Right cardiac atrium (tissue), 5 donors: ENCODE measurements at regions not wholly inside any gene's neighbourhood (a gene's known extent, or its start where the extent isn't known, plus 50 kb on each side); places are given as distances from the start of the nearest gene placed in this dataset.

Source experiments
- ATAC-seq, 2 donors: fragments of 200-7000 bp; cut with Tn5 transposase; one replicate each; pipeline versions ENCODE4 v1.8.0 to v1.9.1; 2020; ENCODE audit warnings: moderate library complexity in 2 of 2, mild to moderate bottlenecking in 1 of 2
- DNase-seq, 3 donors: peaks; one replicate each; pipeline ENCODE4 v3.0.0-alpha.2; 2020
- H3K27ac ChIP-seq: one replicate; pipeline ENCODE4 v1.5.1; 2013; ENCODE audit warnings: mild to moderate bottlenecking, low read length, control low read depth, moderate library complexity
- H3K27me3 ChIP-seq: one replicate; pipeline ENCODE4 v1.6.1; 2013; ENCODE audit not compliant: control insufficient read depth, insufficient read depth
- H3K4me1 ChIP-seq: one replicate; pipeline ENCODE4 v1.6.1; 2013; ENCODE audit warnings: low read length; ENCODE audit not compliant: control insufficient read depth, insufficient read depth
- H3K4me3 ChIP-seq: one replicate; pipeline ENCODE4 v1.5.1; 2013; ENCODE audit warnings: low read length, control low read depth
- H3K9me3 ChIP-seq: one replicate; pipeline ENCODE4 v1.6.1; 2013; ENCODE audit warnings: low read length; ENCODE audit not compliant: control insufficient read depth
- WGBS: extraction: QIAGEN DNeasy Blood & Tissue Kit; methylation state at CpG from one replicate; pipeline ENCODE4 v1.1.7; 2013; 5-methylcytosine and 5-hydroxymethylcytosine counted together
- intact Hi-C, 4 donors: fragments of 100-400 bp; cut with DNase I; formaldehyde crosslinking; loops; one replicate each; pipeline versions ENCODE4 v1.11.0 to v1.14.0; 2022 to 2023
- donor health status: healthy with polysubstance abuse.
- donor health status: DM: no; HTN: yes; CAD: no.
- donor health status: DM: no; HTN: no; CAD: no.
- donor health status: DM: no; HTN: yes; CAD: no; lungs with severe emphysema.
- donor health status: DM: yes; HTN: yes; CAD: no.

DNA sequence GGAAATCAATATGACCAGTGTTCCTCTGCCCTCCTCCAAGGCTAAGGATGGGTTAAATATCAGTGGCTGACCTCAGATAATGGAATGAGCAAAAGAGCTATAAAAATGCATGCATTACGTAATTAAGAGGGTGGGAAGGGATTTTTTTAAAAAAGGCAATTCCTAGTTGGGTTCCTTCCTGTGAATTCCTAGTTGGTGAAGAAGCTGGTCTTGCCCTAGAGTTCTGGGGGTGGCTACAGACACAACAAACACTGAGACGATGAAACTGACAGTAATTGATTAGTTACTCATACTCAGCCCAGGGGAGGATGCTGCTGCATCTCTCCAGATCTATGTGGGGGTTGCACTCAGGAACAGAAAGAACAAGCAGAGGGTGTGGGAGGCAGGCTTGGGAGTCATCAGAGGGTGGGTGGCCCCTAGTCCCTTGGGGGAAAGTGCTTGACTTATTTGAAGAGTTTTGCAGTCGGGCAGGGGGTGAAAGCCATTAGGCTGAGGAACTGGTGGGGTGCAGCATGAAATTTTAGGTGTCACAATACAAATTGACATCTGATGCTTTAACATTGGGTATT lies 662.0 kb upstream of the FRG1 start:
- H3K9me3 ChIP-seq = no peaks in the 10 kb centered on the region
- 24% methylated on average over 3 of the region's 3 CpGs for WGBS
- no peak overlapping the region for H3K27ac ChIP-seq
- no peaks in the 10 kb centered on the region for H3K4me1 ChIP-seq
- H3K27me3 ChIP-seq = no peaks in the 10 kb centered on the region
- ATAC-seq = no peak
- intact Hi-C loops = no loop called here
- no peak overlapping the region for H3K4me3 ChIP-seq
- no peak for DNase-seq

DNA sequence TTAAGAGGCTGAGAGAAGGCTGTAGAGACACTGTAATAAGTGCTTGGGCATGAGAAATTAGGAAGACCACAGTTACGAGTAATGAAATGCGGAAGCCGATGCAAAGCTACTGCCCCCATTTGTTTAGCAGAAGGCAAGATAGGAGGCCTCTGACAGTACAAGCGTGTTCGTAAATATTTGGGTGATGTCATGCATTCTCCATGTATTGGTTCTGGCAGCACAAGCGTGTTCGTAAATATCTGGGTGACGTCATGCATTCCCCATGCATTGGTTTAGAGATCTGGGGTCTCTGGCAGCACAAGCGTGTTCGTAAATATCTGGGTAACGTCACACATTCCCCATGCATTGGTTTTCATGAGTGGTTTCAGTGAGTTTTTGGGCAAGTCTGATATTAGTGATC lies 661.5 kb upstream of the FRG1 start:
- Histone ChIP-seq H3K27ac (no peak overlapping the region), H3K9me3 (no peaks in the 10 kb centered on the region), H3K4me3 (no peak overlapping the region), H3K4me1 (no peaks in the 10 kb centered on the region), H3K27me3 (no peaks in the 10 kb centered on the region)
- no peak for ATAC-seq
- WGBS = 61% methylated on average over 11 of the region's 11 CpGs
- DNase-seq = no peak
- intact Hi-C loops = no loop called here

DNA sequence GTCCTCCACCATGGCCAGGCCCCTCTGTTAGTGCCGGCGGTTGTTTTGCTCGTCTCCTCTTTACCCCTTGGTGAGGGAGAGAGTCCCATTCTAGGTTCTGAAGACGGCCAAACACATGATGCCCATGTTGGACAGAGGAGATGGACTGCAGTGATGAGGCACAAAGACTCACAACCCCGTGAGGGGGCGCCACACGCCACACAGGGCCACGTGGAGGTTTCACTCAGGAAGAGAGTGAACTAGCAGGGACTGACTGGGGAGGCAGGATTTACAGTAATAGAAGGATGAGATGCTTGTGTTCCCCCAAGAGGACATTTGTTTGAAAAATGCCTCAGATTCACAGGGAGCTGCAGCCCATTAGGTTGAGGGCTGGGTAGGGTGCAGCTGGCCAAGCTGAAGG lies 655.3 kb upstream of the FRG1 start:
- H3K9me3 ChIP-seq = no peaks in the 10 kb centered on the region
- WGBS = 75% methylated on average over 8 of the region's 8 CpGs
- intact Hi-C loops = no loop called here

DNA sequence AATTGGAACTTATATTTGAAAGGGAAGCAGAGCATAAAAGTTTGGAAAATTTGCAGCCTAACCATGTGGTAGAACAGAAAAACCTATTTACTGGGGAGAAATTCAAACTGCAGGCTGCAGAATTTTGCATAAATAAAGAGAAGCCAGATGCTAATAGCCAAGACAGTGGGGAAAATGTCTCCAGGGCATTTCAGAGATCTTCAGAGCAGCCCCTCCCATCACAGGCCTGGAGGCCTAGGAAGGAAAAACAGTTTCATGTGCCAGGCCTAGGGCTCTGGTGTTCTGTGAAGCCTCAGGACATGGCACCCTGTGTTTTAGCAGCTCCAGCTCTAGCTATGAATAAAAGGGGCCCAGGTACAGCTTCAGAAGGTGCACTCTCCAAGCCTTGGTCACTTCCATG lies 648.7 kb upstream of the FRG1 start:
- H3K27ac ChIP-seq = no peak overlapping the region
- no peak for DNase-seq
- no peak for ATAC-seq

More for the DNA sequence above, 655.3 kb upstream of the FRG1 start:
- DNase-seq = no peak
- Histone ChIP-seq H3K4me1 (no peaks in the 10 kb centered on the region), H3K4me3 (no peak overlapping the region), H3K27ac (no peak overlapping the region), H3K27me3 (no peaks in the 10 kb centered on the region)
- no peak for ATAC-seq

DNA sequence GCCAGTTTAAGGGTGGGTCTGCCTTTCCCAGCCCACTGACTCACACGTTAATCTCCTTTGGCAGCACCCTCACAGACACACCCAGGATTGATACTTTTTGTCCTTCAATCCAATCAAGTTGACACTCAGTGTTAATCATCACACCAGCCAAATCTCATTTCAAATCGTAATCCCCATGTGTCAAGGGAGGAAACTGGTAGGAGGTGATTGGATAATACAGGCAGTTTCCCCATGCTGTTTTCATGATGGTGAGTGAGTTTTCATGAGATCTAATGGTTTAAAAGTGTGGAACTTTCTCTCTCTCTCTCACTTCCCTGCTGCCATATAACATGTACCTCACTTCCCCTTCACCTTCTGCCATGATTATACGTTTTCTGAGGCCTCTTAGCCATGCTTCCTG lies 647.2 kb upstream of the FRG1 start:
- Histone ChIP-seq H3K27ac (no peak overlapping the region), H3K4me1 (no peaks in the 10 kb centered on the region), H3K4me3 (no peak overlapping the region), H3K27me3 (no peaks in the 10 kb centered on the region), H3K9me3 (no peaks in the 10 kb centered on the region)
- WGBS = 33% methylated on average over 3 of the region's 3 CpGs
- no peak for ATAC-seq
- DNase-seq = no peak
- intact Hi-C loops = no loop called here

More for the DNA sequence above, 648.7 kb upstream of the FRG1 start:
- Histone ChIP-seq H3K27me3 (no peaks in the 10 kb centered on the region), H3K9me3 (no peaks in the 10 kb centered on the region), H3K4me3 (no peak overlapping the region), H3K4me1 (no peaks in the 10 kb centered on the region)
- intact Hi-C loops = no loop called here

DNA sequence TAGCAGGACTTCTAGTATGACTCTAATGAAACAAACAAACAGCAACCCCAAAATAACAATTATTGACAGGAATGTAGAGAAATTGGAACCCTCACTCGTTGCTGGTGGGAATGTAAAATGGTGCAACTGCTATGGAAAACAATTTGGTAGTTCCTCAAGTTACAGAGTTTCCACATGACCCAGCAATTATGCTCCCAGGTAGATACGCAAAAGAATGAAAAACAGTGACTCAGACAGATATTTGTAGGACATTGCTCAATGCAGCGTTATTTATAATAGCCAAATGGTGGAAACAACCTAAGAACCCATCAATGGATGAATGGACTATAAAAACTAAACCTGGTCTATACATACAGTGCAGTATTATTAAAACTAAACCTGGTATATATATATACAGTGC lies 646.1 kb upstream of the FRG1 start:
- no peak for ATAC-seq
- Histone ChIP-seq H3K27me3 (no peaks in the 10 kb centered on the region), H3K4me3 (no peak overlapping the region), H3K27ac (no peak overlapping the region), H3K4me1 (no peaks in the 10 kb centered on the region), H3K9me3 (no peaks in the 10 kb centered on the region)
- DNase-seq = no peak
- intact Hi-C loops = no loop called here
- WGBS = 88% methylated on average over 3 of the region's 3 CpGs

DNA sequence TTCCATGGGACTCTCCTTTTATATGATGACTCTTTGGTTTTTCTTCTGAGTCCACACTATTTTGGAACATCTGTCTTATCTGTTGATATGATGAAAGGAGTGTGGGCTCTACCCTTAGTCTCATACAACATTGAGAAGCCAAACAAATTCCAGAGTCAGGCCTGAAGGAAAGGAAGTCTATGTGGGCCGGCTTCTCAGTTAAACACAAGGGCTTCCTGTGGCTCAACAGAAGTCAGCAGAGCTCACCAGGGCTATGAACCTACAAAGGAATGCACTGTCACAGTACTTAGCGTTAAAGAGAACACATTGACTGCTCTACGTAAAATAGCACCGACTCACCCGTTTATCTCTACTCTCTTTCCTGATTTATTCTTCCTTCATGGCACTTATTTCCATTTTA lies 641.0 kb upstream of the FRG1 start:
- H3K4me1 ChIP-seq = no peaks in the 10 kb centered on the region
- no peak overlapping the region for H3K27ac ChIP-seq
- ATAC-seq (no peak), DNase-seq (no peak)
- 65% methylated on average over 5 of the region's 5 CpGs for WGBS
- no peaks in the 10 kb centered on the region for H3K27me3 ChIP-seq
- H3K9me3 ChIP-seq = no peaks in the 10 kb centered on the region
- H3K4me3 ChIP-seq = no peak overlapping the region
- intact Hi-C loops = no loop called here

DNA sequence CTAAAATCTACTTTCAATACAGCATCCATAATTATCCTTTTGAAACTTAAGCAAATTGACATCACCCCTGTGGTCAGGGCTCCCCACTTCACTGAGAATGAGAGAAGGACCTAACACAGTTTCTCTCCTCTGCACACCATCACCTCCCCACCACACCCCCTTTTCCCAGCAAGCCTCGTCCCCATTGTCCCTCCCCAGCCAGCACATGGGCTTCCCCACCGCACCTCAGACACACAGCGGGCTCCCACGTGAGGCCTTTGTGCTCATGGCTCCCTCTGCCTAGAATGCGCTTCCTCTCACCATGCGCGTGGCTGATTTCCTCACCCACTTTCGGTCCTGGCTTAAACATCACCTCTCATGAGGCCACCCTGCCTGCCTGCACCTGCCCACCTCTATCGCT lies 639.0 kb upstream of the FRG1 start:
- Histone ChIP-seq H3K27ac (no peak overlapping the region), H3K9me3 (no peaks in the 10 kb centered on the region), H3K27me3 (no peaks in the 10 kb centered on the region), H3K4me1 (no peaks in the 10 kb centered on the region), H3K4me3 (no peak overlapping the region)
- intact Hi-C loops = no loop called here
- DNase-seq = no peak
- 89% methylated on average over 9 of the region's 9 CpGs for WGBS
- no peak for ATAC-seq

DNA sequence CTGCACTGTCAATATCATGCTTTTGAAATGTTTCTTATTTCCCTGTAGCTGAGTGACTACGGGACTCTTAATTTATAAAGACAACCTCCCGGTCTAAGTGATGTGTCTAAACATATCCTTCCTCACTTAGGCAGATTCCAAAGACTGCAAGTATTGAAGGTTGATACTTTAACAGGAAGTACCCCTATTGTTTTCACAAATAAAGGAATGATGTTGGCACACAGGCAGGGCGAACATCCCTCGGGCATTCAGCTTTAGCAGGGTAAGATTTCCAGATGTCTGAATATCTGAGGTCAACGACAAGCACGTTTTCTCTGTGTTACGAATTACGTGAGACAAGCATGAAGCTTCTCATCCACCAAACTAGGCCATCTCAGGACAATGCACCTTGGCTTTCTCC lies 638.0 kb upstream of the FRG1 start:
- no peaks in the 10 kb centered on the region for H3K9me3 ChIP-seq
- intact Hi-C loops = no loop called here
- H3K27ac ChIP-seq = no peak overlapping the region
- WGBS = 61% methylated on average over 8 of the region's 8 CpGs
- H3K4me3 ChIP-seq = no peak overlapping the region
- H3K27me3 ChIP-seq = no peaks in the 10 kb centered on the region
- ATAC-seq = no peak
- DNase-seq = no peak
- H3K4me1 ChIP-seq = no peaks in the 10 kb centered on the region

DNA sequence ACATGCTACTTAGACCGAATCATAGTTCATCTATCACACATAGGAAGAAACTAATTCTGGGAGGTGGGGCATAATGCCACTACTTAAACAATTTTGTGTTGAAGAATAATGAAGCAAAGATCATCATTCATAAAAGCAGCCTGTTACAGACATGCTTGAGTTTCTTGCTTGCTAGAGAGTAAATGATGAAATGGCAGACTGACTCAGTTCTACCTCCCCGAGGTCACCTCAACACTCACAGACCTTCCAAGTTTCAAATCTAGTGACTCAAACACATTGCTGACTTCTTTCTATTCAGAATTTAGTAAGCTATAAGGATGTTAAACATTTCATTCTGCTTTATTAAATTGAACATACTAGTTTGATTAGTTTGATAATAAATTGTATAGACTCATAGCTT lies 636.5 kb upstream of the FRG1 start:
- intact Hi-C loops = no loop called here
- no peak for DNase-seq
- H3K27me3 ChIP-seq = no peaks in the 10 kb centered on the region
- 82% methylated on average over 2 of the region's 2 CpGs for WGBS
- H3K9me3 ChIP-seq = no peaks in the 10 kb centered on the region
- no peaks in the 10 kb centered on the region for H3K4me1 ChIP-seq
- no peak for ATAC-seq
- H3K4me3 ChIP-seq = no peak overlapping the region
- H3K27ac ChIP-seq = no peak overlapping the region

DNA sequence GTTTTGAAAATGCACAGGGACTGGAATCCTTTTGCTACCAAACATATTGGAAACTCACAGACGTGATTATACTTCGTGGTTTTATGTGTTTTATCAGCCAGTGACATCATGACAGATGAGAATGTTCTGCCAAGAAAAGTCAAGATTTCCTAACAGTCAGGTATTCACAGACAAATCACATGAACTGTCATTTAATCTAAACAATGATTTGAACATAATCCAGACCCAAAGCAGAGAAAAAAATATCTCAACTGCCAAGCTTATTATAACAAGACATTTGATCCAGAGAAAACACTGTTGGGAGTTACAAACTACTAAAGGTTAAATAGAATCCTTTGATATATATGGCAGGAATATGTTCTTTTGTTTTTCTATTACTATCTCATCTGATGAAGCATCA lies 635.9 kb upstream of the FRG1 start:
- 6% methylated on average over 2 of the region's 2 CpGs for WGBS
- ATAC-seq (no peak), DNase-seq (no peak)
- no peaks in the 10 kb centered on the region for H3K9me3 ChIP-seq
- H3K27ac ChIP-seq = no peak overlapping the region
- no peak overlapping the region for H3K4me3 ChIP-seq
- no peaks in the 10 kb centered on the region for H3K4me1 ChIP-seq
- intact Hi-C loops = no loop called here
- H3K27me3 ChIP-seq = no peaks in the 10 kb centered on the region

DNA sequence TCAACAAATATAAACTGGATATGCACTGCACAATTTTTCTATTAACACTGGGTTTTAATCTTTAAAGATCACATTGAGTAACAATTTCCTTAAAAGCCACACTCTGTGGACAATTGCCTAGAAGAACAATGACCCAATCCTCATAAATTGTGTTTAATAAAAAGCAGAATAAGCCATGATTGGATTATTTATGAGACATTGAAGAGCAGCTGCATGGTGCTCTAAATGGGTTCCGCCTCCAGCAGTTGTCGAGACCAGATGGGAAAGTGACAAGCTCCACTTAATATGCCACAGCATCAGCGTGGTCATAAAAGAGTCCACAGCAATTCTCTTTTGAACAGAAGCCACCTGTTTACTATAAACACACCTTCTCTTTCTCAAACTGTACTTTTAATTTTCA lies 635.2 kb upstream of the FRG1 start:
- DNase-seq (no peak), ATAC-seq (no peak)
- Histone ChIP-seq H3K4me3 (no peak overlapping the region), H3K27me3 (no peaks in the 10 kb centered on the region), H3K9me3 (no peaks in the 10 kb centered on the region), H3K27ac (no peak overlapping the region), H3K4me1 (no peaks in the 10 kb centered on the region)
- WGBS = 76% methylated on average over 3 of the region's 3 CpGs
- intact Hi-C loops = no loop called here
